Activated CD4-positive, alpha-beta memory T cell treated with anti-CD3 and anti-CD28 coated beads for 36 hours (primary cell): ENCODE measurements at regions not wholly inside any gene's neighbourhood (a gene's known extent, or its start where the extent isn't known, plus 50 kb on each side); places are given as distances from the start of the nearest gene placed in this dataset.
A peak's percentile ranks its signal among the peaks of the same experiment; 100 is the strongest.

Source experiments
- CTCF ChIA-PET: fragments of 350-600 bp; sonication (Branson Sonifier 250); formaldehyde crosslinking; loops from one replicate; lab custom pipeline; 2021; ENCODE audit warnings: antibody characterized with exemption, inconsistent platforms; lab: Charles Lee
- POLR2A ChIA-PET: fragments of 350-600 bp; sonication (Branson Sonifier 250); formaldehyde crosslinking; loops from one replicate; lab custom pipeline; 2021; ENCODE audit warnings: antibody characterized with exemption; lab: Charles Lee
- DNase-seq: peaks from one replicate; pipeline ENCODE4 v3.0.0-alpha.2; 2020
- H3K27ac Mint-ChIP-seq: one replicate; pipeline ENCODE4 v1.8.0; 2021; ENCODE audit warnings: mixed read lengths
- H3K27me3 Mint-ChIP-seq: one replicate; pipeline ENCODE4 v1.8.0; 2021; ENCODE audit warnings: mixed read lengths
- H3K36me3 Mint-ChIP-seq: one replicate; pipeline ENCODE4 v1.8.0; 2021; ENCODE audit warnings: mixed read lengths
- H3K4me1 Mint-ChIP-seq: one replicate; pipeline ENCODE4 v1.8.0; 2021; ENCODE audit warnings: low read depth, mixed read lengths
- H3K4me3 Mint-ChIP-seq: one replicate; pipeline ENCODE4 v1.8.0; 2021; ENCODE audit warnings: mild to moderate bottlenecking, mixed read lengths
- H3K9me3 Mint-ChIP-seq: one replicate; pipeline ENCODE4 v1.8.0; 2021; ENCODE audit warnings: mixed read lengths
- intact Hi-C: fragments of 100-400 bp; cut with micrococcal nuclease; formaldehyde crosslinking; loops from one replicate; pipeline ENCODE4 v1.15.1; 2023

- CTCF ChIA-PET = no interaction called here
- intact Hi-C loops = no loop called here
These were observed 472.3 kb upstream of the B3GALT2 start for GRCh38 chr1:193658691-193659090.

GRCh38 chr1:193658081-193658480 is 471.7 kb upstream of the B3GALT2 start:
- no peak overlapping the region for H3K27ac Mint-ChIP-seq
- H3K4me3 Mint-ChIP-seq = no peak overlapping the region
- no peaks in the 10 kb centered on the region for H3K27me3 Mint-ChIP-seq
- POLR2A ChIA-PET = no interaction called here
- no peaks in the 10 kb centered on the region for H3K4me1 Mint-ChIP-seq
- peaks cover 14% of the 10 kb centered on the region for H3K36me3 Mint-ChIP-seq
- DNase-seq = no peak
- peaks cover 19% of the 10 kb centered on the region for H3K9me3 Mint-ChIP-seq
- CTCF ChIA-PET = no interaction called here
- intact Hi-C loops = no loop called here

More at GRCh38 chr1:193658691-193659090, 472.3 kb upstream of the B3GALT2 start:
- H3K9me3 Mint-ChIP-seq = peaks cover 16% of the 10 kb centered on the region
- H3K27me3 Mint-ChIP-seq = no peaks in the 10 kb centered on the region
- H3K4me1 Mint-ChIP-seq = no peaks in the 10 kb centered on the region
- DNase-seq = no peak
- H3K36me3 Mint-ChIP-seq = peaks cover 12% of the 10 kb centered on the region
- POLR2A ChIA-PET = interaction anchor here (0.8 kb wide), 1 partner anchor 830 kb away, joined by 3 read pairs; no protein-coding TSS in a partner anchor
- no peak overlapping the region for H3K4me3 Mint-ChIP-seq
- H3K27ac Mint-ChIP-seq = no peak overlapping the region

- Mint-ChIP-seq H3K4me3 (no peak overlapping the region), H3K36me3 (peaks cover 14% of the 10 kb centered on the region), H3K4me1 (no peaks in the 10 kb centered on the region), H3K27me3 (no peaks in the 10 kb centered on the region), H3K27ac (no peak overlapping the region), H3K9me3 (peaks cover 19% of the 10 kb centered on the region)
- intact Hi-C loops = no loop called here
- DNase-seq = no peak
- ChIA-PET CTCF (no interaction called here), POLR2A (no interaction called here)
These were observed 471.1 kb upstream of the B3GALT2 start for GRCh38 chr1:193657552-193657951.

- intact Hi-C loops = no loop called here
These were observed 470.4 kb upstream of the B3GALT2 start for GRCh38 chr1:193656841-193657240.

GRCh38 chr1:193654951-193655735 is 468.7 kb upstream of the B3GALT2 start:
- Mint-ChIP-seq H3K36me3 (peaks cover 19% of the 10 kb centered on the region), H3K4me1 (no peaks in the 10 kb centered on the region), H3K9me3 (peaks cover 29% of the 10 kb centered on the region), H3K27me3 (no peaks in the 10 kb centered on the region), H3K4me3 (no peak overlapping the region), H3K27ac (no peak overlapping the region)
- CTCF ChIA-PET = interaction anchor here (1.1 kb wide), 1 partner anchor 473 kb away, joined by 3 read pairs; no protein-coding TSS in a partner anchor
- intact Hi-C loops = no loop called here
- POLR2A ChIA-PET = no interaction called here
- no peak for DNase-seq

More at GRCh38 chr1:193656841-193657240, 470.4 kb upstream of the B3GALT2 start:
- Mint-ChIP-seq H3K36me3 (peaks cover 17% of the 10 kb centered on the region), H3K27ac (no peak overlapping the region), H3K9me3 (peaks cover 21% of the 10 kb centered on the region), H3K27me3 (no peaks in the 10 kb centered on the region), H3K4me1 (no peaks in the 10 kb centered on the region), H3K4me3 (no peak overlapping the region)
- DNase-seq = no peak
- ChIA-PET CTCF (no interaction called here), POLR2A (no interaction called here)

- peaks cover 22% of the 10 kb centered on the region for H3K36me3 Mint-ChIP-seq
- ChIA-PET POLR2A (no interaction called here), CTCF (no interaction called here)
- DNase-seq = no peak
- peaks cover 4% of the 10 kb centered on the region for H3K4me1 Mint-ChIP-seq
- no peak overlapping the region for H3K4me3 Mint-ChIP-seq
- H3K9me3 Mint-ChIP-seq = peaks cover 48% of the 10 kb centered on the region
- H3K27ac Mint-ChIP-seq = no peak overlapping the region
- H3K27me3 Mint-ChIP-seq = no peaks in the 10 kb centered on the region
- intact Hi-C loops = no loop called here
These were observed 463.2 kb upstream of the B3GALT2 start for GRCh38 chr1:193649587-193649986.

GRCh38 chr1:193634876-193635275 is 448.5 kb upstream of the B3GALT2 start:
- Mint-ChIP-seq H3K36me3 (no peaks in the 10 kb centered on the region), H3K4me3 (no peak overlapping the region), H3K27ac (peak overlapping the region; percentile 46), H3K9me3 (no peaks in the 10 kb centered on the region), H3K27me3 (no peaks in the 10 kb centered on the region), H3K4me1 (peaks cover 14% of the 10 kb centered on the region)
- CTCF ChIA-PET = no interaction called here
- DNase-seq = no peak
- POLR2A ChIA-PET = no interaction called here
- intact Hi-C loops = no loop called here

GRCh38 chr1:193634470-193634869 is 448.1 kb upstream of the B3GALT2 start:
- Mint-ChIP-seq H3K4me1 (peaks cover 14% of the 10 kb centered on the region), H3K9me3 (no peaks in the 10 kb centered on the region), H3K27me3 (no peaks in the 10 kb centered on the region), H3K36me3 (no peaks in the 10 kb centered on the region), H3K27ac (peak overlapping the region; percentile 46), H3K4me3 (no peak overlapping the region)
- ChIA-PET POLR2A (no interaction called here), CTCF (no interaction called here)
- peak; percentile 39 for DNase-seq
- intact Hi-C loops = no loop called here

- POLR2A ChIA-PET = no interaction called here
- Mint-ChIP-seq H3K27ac (no peak overlapping the region), H3K9me3 (no peaks in the 10 kb centered on the region), H3K4me1 (peaks cover 14% of the 10 kb centered on the region), H3K36me3 (no peaks in the 10 kb centered on the region), H3K27me3 (no peaks in the 10 kb centered on the region), H3K4me3 (no peak overlapping the region)
- intact Hi-C loops = no loop called here
- DNase-seq = no peak
- CTCF ChIA-PET = no interaction called here
These were observed 447.6 kb upstream of the B3GALT2 start for GRCh38 chr1:193633991-193634390.

GRCh38 chr1:193633093-193633492 is 446.7 kb upstream of the B3GALT2 start:
- Mint-ChIP-seq H3K27ac (no peak overlapping the region), H3K27me3 (no peaks in the 10 kb centered on the region), H3K4me3 (no peak overlapping the region), H3K36me3 (no peaks in the 10 kb centered on the region), H3K9me3 (no peaks in the 10 kb centered on the region), H3K4me1 (peaks cover 14% of the 10 kb centered on the region)
- intact Hi-C loops = no loop called here
- no peak for DNase-seq
- ChIA-PET CTCF (no interaction called here), POLR2A (no interaction called here)

- Mint-ChIP-seq H3K27ac (no peak overlapping the region), H3K36me3 (no peaks in the 10 kb centered on the region), H3K9me3 (no peaks in the 10 kb centered on the region), H3K4me3 (no peak overlapping the region), H3K4me1 (peaks cover 14% of the 10 kb centered on the region), H3K27me3 (no peaks in the 10 kb centered on the region)
- no peak for DNase-seq
- intact Hi-C loops = no loop called here
- ChIA-PET CTCF (no interaction called here), POLR2A (no interaction called here)
These were observed 444.9 kb upstream of the B3GALT2 start for GRCh38 chr1:193631306-193631705.

- Mint-ChIP-seq H3K9me3 (no peaks in the 10 kb centered on the region), H3K4me1 (peaks cover 10% of the 10 kb centered on the region), H3K4me3 (no peak overlapping the region), H3K27ac (no peak overlapping the region), H3K27me3 (no peaks in the 10 kb centered on the region), H3K36me3 (no peaks in the 10 kb centered on the region)
- POLR2A ChIA-PET = no interaction called here
- DNase-seq = no peak
- CTCF ChIA-PET = no interaction called here
- intact Hi-C loops = no loop called here
These were observed 443.5 kb upstream of the B3GALT2 start for GRCh38 chr1:193629875-193630274.

GRCh38 chr1:193626695-193627094 is 440.3 kb upstream of the B3GALT2 start:
- POLR2A ChIA-PET = no interaction called here
- CTCF ChIA-PET = no interaction called here
- DNase-seq = no peak

More at GRCh38 chr1:193626695-193627094, 440.3 kb upstream of the B3GALT2 start:
- Mint-ChIP-seq H3K4me1 (no peaks in the 10 kb centered on the region), H3K4me3 (no peak overlapping the region), H3K27me3 (no peaks in the 10 kb centered on the region), H3K9me3 (no peaks in the 10 kb centered on the region), H3K27ac (no peak overlapping the region), H3K36me3 (no peaks in the 10 kb centered on the region)
- intact Hi-C loops = no loop called here
